Endodermal cell (in vitro differentiated cells): ENCODE measurements at regions not wholly inside any gene's neighbourhood (a gene's known extent, or its start where the extent isn't known, plus 50 kb on each side); places are given as distances from the start of the nearest gene placed in this dataset.

Source experiments
- DNase-seq: peaks from one replicate; pipeline ENCODE4 v3.0.0-alpha.2; 2017
- H3K27ac ChIP-seq: 2 replicates; pipeline ENCODE4 v1.5.1; 2013; ENCODE audit warnings: mild to moderate bottlenecking, low read depth, low read length, moderate library complexity
- H3K27me3 ChIP-seq: 2 replicates; pipeline ENCODE4 v1.6.1; 2013; ENCODE audit warnings: mild to moderate bottlenecking, low read length, moderate library complexity; ENCODE audit not compliant: insufficient read depth, control insufficient read depth, poor library complexity, severe bottlenecking
- H3K36me3 ChIP-seq: 2 replicates; pipeline ENCODE4 v1.7.0; 2013; ENCODE audit warnings: mild to moderate bottlenecking, low read length, moderate library complexity; ENCODE audit not compliant: control insufficient read depth, insufficient read depth
- H3K4me1 ChIP-seq: one replicate; pipeline ENCODE4 v1.7.0; 2013; ENCODE audit warnings: low read length; ENCODE audit not compliant: control insufficient read depth, insufficient read depth
- H3K4me3 ChIP-seq: 2 replicates; pipeline ENCODE4 v1.5.1; 2013; ENCODE audit warnings: mild to moderate bottlenecking, low read length, moderate library complexity
- H3K9ac ChIP-seq: 2 replicates; pipeline ENCODE4 v1.6.1; 2013; ENCODE audit warnings: mild to moderate bottlenecking, low read length, moderate library complexity; ENCODE audit not compliant: poor library complexity, severe bottlenecking; ENCODE audit errors: extremely low read depth
- H3K9me3 ChIP-seq: 2 replicates; pipeline ENCODE4 v1.6.1; 2013; ENCODE audit warnings: mild to moderate bottlenecking, low read length, moderate library complexity; ENCODE audit not compliant: control insufficient read depth
- H3K27ac Mint-ChIP-seq: 2 replicates; pipeline ENCODE4 v1.8.0; 2020; ENCODE audit warnings: mixed read lengths
- H3K27me3 Mint-ChIP-seq: 2 replicates; pipeline ENCODE4 v1.8.0; 2021; ENCODE audit warnings: mild to moderate bottlenecking, mixed read lengths; ENCODE audit not compliant: insufficient read depth
- H3K36me3 Mint-ChIP-seq: 2 replicates; pipeline ENCODE4 v1.8.0; 2020; ENCODE audit warnings: low read depth, mixed read lengths
- H3K4me1 Mint-ChIP-seq: 2 replicates; pipeline ENCODE4 v1.8.0; 2020; ENCODE audit warnings: mixed read lengths
- H3K4me3 Mint-ChIP-seq: 2 replicates; pipeline ENCODE4 v1.8.0; 2020; ENCODE audit warnings: mild to moderate bottlenecking, moderate library complexity, mixed read lengths
- H3K9me3 Mint-ChIP-seq: 2 replicates; pipeline ENCODE4 v1.8.0; 2020; ENCODE audit warnings: mild to moderate bottlenecking, mixed read lengths
- CTCF ChIP-seq: fragments of 200-600 bp; sonication (generic); conservative IDR thresholded peaks from 2 replicates; pipeline ENCODE4 v1.5.0; 2021; ENCODE audit warnings: antibody characterized with exemption, mild to moderate bottlenecking
- WGBS, 2 experiments: methylation state at CpG; one replicate each; pipeline versions ENCODE4 v1.1.5 to v1.1.7; 2013; ENCODE audit warnings: missing lambda C conversion rate in 2 of 2, mixed read lengths in 1 of 2; ENCODE audit not compliant: insufficient coverage in 1 of 2, insufficient read length in 1 of 2; 5-methylcytosine and 5-hydroxymethylcytosine counted together

GRCh38 chr17:72021417-72022041 is 99.3 kb upstream of the SOX9 start:
- no peaks in the 10 kb centered on the region for H3K36me3 Mint-ChIP-seq
- no peak overlapping the region for H3K27ac Mint-ChIP-seq
- TF ChIP-seq CTCF, result no peak
- Histone ChIP-seq H3K9me3 (no peaks in the 10 kb centered on the region), H3K9ac (no peak overlapping the region), H3K36me3 (no peaks in the 10 kb centered on the region), H3K4me1 (no peaks in the 10 kb centered on the region), H3K4me3 (no peak overlapping the region), H3K27me3 (no peaks in the 10 kb centered on the region), H3K27ac (no peak overlapping the region)
- no peak for DNase-seq
- no peak overlapping the region for H3K4me3 Mint-ChIP-seq
- 80 to 96% methylated on average over 1 to 3 of the region's 3 CpGs for WGBS, 2 experiments
- H3K4me1 Mint-ChIP-seq, result peaks cover 12% of the 10 kb centered on the region
- H3K9me3 Mint-ChIP-seq, result no peaks in the 10 kb centered on the region
- peaks cover 2% of the 10 kb centered on the region for H3K27me3 Mint-ChIP-seq

DNA sequence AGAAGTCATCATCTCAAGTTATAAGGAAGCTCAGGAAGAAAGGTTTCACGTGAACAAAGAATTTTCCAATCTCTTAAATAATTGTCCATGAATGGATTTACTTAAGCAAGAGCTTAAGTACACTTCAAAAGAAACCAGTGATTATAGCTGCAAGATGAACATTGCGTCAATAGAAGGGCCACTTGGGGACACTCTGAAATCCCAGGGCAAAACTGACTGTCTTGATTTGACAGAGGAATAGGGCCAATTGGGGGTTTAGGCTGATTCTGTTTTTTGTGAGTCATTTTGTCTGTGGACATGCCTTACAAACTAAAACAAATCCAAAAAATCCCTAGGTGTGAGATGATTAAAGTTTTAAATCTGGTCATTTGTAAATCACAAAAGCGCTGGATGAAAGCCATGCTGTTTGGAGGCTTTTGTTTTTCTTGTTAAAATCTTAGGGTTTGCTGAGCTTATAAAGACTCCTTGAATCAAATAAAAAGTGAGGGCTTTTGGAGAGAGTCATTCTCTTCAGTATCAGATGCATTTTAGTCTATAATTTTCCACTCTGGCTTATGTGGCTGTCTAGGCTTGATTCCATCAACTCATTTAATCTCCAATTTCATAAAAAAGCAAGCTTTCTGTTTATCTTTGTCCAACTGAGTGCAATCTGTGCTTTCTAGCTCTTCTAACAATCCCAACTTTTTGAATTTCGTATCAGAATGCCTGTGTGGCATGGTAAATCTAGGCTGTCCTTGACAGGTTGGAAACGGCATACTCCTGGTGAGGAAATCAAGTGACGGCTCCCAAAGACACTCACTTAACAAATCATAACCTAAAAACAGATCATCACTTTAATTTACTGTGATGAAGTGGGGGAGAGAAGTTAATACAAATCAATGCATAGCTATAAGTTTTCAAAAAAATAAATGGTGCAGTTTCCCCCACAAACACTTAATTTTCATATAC is 98.2 kb upstream of the SOX9 start:
- no peak for TF ChIP-seq CTCF
- 95 to 96% methylated on average over 4 to 5 of the region's 6 CpGs for WGBS, 2 experiments

GRCh38 chr17:72024457-72024856 is 96.4 kb upstream of the SOX9 start:
- no peaks in the 10 kb centered on the region for H3K36me3 ChIP-seq
- Mint-ChIP-seq H3K36me3 (no peaks in the 10 kb centered on the region), H3K27me3 (peaks cover 2% of the 10 kb centered on the region), H3K9me3 (no peaks in the 10 kb centered on the region), H3K27ac (no peak overlapping the region), H3K4me3 (no peak overlapping the region), H3K4me1 (peaks cover 15% of the 10 kb centered on the region)
- H3K27ac ChIP-seq, result no peak overlapping the region
- DNase-seq, result no peak
- H3K27me3 ChIP-seq, result no peaks in the 10 kb centered on the region
- H3K9ac ChIP-seq, result no peak overlapping the region
- no peaks in the 10 kb centered on the region for H3K4me1 ChIP-seq
- no peaks in the 10 kb centered on the region for H3K9me3 ChIP-seq
- no peak for TF ChIP-seq CTCF
- H3K4me3 ChIP-seq, result no peak overlapping the region

More for the DNA sequence above, 98.2 kb upstream of the SOX9 start:
- Mint-ChIP-seq H3K4me3 (no peak overlapping the region), H3K27ac (no peak overlapping the region), H3K27me3 (peaks cover 4% of the 10 kb centered on the region), H3K36me3 (no peaks in the 10 kb centered on the region), H3K9me3 (no peaks in the 10 kb centered on the region), H3K4me1 (peaks cover 12% of the 10 kb centered on the region)
- Histone ChIP-seq H3K4me1 (no peaks in the 10 kb centered on the region), H3K9me3 (no peaks in the 10 kb centered on the region), H3K27ac (no peak overlapping the region), H3K36me3 (no peaks in the 10 kb centered on the region), H3K9ac (no peak overlapping the region), H3K27me3 (no peaks in the 10 kb centered on the region), H3K4me3 (no peak overlapping the region)
- DNase-seq, result no peak
